H1 (cell line): ENCODE measurements at regions not wholly inside any gene's neighbourhood (a gene's known extent, or its start where the extent isn't known, plus 50 kb on each side); places are given as distances from the start of the nearest gene placed in this dataset.

Experiments used
- ASH2L ChIP-seq: fragments of 200-600, 300-600 bp; sonication (generic); IDR thresholded peaks from one replicate; pipeline ENCODE4 v1.7.1; 2017; ENCODE audit warnings: low read length
- E2F6 ChIP-seq: IDR thresholded peaks from 2 replicates; pipeline ENCODE4 v1.6.1; 2012; ENCODE audit warnings: inconsistent platforms
- NANOG ChIP-seq: IDR thresholded peaks from 2 replicates; pipeline ENCODE4 v1.6.1; 2011; ENCODE audit warnings: low read length, low read depth, mild to moderate bottlenecking, inconsistent platforms; ENCODE audit not compliant: insufficient read depth, poor library complexity, severe bottlenecking

GRCh38 chr14:42513837-42514236 is 907.2 kb downstream of the LRFN5 start (continued):
- TF ChIP-seq NANOG (no peak), ASH2L (no peak), E2F6 (no peak)
